22Rv1 (cell line): ENCODE measurements at regions not wholly inside any gene's neighbourhood (a gene's known extent, or its start where the extent isn't known, plus 50 kb on each side); places are given as distances from the start of the nearest gene placed in this dataset.

Source experiments
- H3K27ac ChIP-seq: fragments of 450-650 bp; 2 replicates; pipeline ENCODE4 v1.5.1; 2017
- ZFX ChIP-seq: fragments of 450-650 bp; IDR thresholded peaks from 2 replicates; pipeline ENCODE4 v1.6.1; 2017; ENCODE audit warnings: antibody characterized with exemption, borderline replicate concordance
- TF ChIP-seq, protein P1 (sequence below): fragments of 450-650 bp; IDR thresholded peaks from 2 replicates; pipeline ENCODE4 v1.5.1; 2017; ENCODE audit warnings: mild to moderate bottlenecking

DNA sequence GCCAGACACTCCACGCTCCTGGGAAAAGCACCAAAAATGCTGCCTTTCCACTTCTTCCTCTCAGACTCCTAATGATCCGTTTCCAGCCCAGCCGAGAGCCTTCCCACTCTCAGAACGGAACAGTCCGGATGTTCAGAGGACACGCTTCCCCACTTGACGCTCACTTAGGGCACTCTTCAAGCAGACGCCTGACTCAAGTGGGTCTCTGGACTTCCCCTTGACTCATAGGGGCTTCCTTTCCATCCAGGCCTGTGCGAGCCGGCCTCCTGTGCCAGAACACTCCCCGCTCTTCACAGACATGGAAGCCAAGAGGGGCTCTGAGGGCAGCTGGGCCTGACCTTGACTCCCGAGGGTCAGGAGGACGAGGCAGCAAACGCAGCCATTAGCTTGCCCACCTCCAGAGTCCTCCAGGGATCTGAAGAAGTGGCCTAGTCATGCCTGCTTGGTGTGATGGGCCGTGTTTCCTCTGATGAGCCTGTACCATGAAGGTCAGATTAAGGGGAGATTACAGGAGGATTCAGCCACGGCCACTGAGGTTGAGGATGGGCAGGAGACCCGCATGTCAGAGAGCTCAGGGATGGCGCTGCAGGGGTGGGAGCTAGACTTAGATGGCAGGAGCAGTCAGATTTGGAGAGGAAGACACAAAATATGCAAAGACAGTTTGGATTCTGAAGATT, 114.7 kb upstream of the TLE3 start:
- TF ChIP-seq, protein P1, sequence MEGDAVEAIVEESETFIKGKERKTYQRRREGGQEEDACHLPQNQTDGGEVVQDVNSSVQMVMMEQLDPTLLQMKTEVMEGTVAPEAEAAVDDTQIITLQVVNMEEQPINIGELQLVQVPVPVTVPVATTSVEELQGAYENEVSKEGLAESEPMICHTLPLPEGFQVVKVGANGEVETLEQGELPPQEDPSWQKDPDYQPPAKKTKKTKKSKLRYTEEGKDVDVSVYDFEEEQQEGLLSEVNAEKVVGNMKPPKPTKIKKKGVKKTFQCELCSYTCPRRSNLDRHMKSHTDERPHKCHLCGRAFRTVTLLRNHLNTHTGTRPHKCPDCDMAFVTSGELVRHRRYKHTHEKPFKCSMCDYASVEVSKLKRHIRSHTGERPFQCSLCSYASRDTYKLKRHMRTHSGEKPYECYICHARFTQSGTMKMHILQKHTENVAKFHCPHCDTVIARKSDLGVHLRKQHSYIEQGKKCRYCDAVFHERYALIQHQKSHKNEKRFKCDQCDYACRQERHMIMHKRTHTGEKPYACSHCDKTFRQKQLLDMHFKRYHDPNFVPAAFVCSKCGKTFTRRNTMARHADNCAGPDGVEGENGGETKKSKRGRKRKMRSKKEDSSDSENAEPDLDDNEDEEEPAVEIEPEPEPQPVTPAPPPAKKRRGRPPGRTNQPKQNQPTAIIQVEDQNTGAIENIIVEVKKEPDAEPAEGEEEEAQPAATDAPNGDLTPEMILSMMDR: no peak
- no peak for TF ChIP-seq ZFX
- H3K27ac ChIP-seq: no peak overlapping the region

DNA sequence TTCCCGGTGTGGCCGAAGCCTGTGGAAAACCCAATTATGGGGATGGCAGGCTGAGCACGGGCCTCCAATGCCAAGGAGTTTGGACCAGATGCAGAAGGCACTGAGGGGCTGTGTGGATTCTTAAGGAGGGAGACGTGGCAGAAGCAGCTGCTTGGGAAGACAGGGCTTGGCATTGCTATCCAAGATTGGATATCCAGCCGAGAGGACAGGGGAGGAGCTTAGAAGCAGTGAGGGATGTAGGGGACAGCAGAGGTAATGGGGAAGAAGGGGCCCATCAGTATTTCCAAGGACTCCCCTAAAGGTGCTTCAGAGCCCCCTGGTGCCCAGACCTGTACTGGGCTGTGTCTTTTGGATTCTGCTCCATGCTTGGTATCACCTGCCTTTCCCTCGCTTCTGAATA, 112.8 kb upstream of the TLE3 start:
- H3K27ac ChIP-seq: no peak overlapping the region
- TF ChIP-seq ZFX: no peak
- TF ChIP-seq, protein P1: no peak

DNA sequence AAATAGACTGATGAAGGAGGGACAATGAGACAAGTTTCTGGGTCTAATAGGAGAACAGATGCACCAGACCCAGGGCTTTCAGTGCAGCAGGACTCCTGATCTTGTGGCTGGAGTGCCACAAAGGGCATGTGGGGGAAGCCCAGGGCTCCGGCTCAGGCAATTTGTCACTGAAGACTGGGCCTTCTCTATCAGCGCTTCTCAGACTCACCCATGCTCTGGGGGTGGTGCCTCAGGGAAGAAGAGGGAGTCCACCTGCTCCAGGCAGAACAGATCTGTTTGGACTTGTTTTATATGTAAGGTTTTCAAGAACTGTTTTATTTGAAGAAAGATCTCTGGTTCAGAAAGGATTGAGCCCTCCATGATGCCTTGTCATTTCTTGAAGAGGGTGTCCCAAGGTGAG, 112.4 kb upstream of the TLE3 start:
- TF ChIP-seq ZFX: no peak
- TF ChIP-seq, protein P1: no peak
- no peak overlapping the region for H3K27ac ChIP-seq

DNA sequence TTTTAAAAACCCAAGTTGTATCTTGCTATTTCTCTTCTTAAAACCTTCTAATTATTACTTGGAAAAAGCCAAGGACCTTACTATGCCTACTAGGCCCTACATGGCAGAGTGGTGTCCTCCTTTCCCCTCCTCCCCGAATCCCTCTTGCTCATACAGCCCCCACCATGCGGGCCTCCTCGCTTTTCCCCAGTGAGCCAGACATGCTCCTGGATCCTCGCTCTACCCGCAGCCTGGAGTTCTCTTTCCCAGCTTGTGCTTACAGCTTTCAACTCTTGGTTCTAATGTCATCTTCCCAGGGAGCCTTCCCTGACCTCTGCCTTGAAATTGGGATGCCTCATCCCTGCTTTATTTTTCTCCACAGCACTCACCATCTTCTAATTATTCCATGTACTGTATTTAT, 111.8 kb upstream of the TLE3 start:
- no peak for TF ChIP-seq ZFX
- TF ChIP-seq, protein P1: no peak
- H3K27ac ChIP-seq: no peak overlapping the region

DNA sequence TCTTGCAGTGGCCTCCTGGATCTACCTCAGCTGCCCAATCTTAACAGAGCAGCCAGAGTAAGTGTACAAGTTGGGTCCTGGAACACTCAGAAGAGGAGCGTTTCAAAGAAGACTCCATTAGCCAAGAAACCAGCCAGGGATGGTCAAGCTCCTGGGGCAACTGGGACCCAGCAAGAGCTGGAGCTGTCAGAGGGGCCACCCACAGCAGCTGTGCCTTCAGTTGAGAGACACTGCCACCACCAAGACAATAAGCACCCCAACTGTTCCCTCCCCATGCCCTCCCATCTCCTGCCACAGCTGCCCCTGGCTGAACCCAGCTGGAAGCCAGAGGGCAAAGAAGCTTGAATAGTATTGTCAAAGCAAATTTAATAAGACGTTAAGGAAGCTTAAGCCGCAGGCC, 110.6 kb upstream of the TLE3 start:
- no peak for TF ChIP-seq ZFX
- TF ChIP-seq, protein P1: no peak
- no peak overlapping the region for H3K27ac ChIP-seq

DNA sequence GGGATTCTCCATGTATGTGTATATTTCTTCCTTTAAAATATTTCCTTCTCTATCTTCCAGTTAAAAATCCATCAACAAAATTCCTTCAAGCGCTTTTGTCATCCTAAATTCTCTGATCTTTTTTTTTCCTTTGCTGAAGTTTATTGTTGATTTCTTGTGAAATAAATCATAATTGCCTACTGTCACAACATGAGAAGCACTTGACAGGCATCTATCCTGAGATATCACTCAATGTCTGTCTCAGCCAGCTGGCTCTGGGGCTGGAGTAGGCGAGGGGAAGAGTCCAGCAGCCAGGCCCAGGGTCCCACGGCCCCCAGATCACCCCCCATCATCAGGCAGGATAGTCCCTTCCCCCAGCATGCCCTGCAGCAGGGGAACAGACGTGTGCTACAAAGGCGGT, 109.0 kb upstream of the TLE3 start:
- no peak overlapping the region for H3K27ac ChIP-seq
- TF ChIP-seq, protein P1: no peak
- TF ChIP-seq ZFX: no peak

DNA sequence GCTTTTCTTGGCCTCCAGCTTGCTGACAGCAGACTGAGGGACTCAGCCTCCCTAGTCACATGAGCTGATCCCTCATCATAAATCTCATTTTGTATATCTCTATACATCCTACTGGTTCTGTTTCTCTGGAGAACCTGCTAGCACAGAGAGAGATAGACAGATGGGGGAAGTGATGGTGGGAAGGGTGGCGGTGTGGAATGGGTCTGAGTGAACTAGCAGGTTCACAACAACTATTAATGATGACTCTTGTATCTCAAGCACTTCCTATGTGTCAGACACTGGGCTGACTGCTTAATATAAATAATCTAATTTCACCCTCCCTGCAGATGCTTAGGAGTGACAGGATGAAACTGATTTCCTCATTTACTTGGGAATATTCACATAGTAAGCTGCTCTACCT, 106.9 kb upstream of the TLE3 start:
- TF ChIP-seq ZFX: no peak
- TF ChIP-seq, protein P1: no peak
- no peak overlapping the region for H3K27ac ChIP-seq
